ENCODE measurements at regions not wholly inside any gene's neighbourhood (a gene's known extent, or its start where the extent isn't known, plus 50 kb on each side); places are given as distances from the start of the nearest gene placed in this dataset.

GRCh38 chr7:117941138-117941810 lies 68.0 kb upstream of the CTTNBP2 start:
- Histone ChIP-seq H3K9me3 (no peaks in the 10 kb centered on the region), H3K27me3 (no peaks in the 10 kb centered on the region), H3K27ac (no peak overlapping the region), H3K4me3 (no peak overlapping the region), H3K36me3 (no peaks in the 10 kb centered on the region), H3K4me1 (peaks cover 9 to 12% (median 10%) of the 10 kb centered on the region in 3 donors)
- intact Hi-C loops (cut with DNase I) = no loop called here
- 82% methylated on average over 4 of the region's 4 CpGs for WGBS, 2 donors
- no peak for DNase-seq
- TF ChIP-seq CTCF (IDR thresholded peaks at IDR 0.05) = no peak
- no peak for ATAC-seq
- no peak for FAIRE-seq

GRCh38 chr7:117942780-117943179 lies 69.5 kb upstream of the CTTNBP2 start:
- ATAC-seq = no peak
- Histone ChIP-seq H3K4me3 (no peak overlapping the region), H3K9me3 (no peaks in the 10 kb centered on the region), H3K27me3 (no peaks in the 10 kb centered on the region), H3K4me1 (peaks cover 5 to 9% (median 8%) of the 10 kb centered on the region in 3 donors), H3K36me3 (no peaks in the 10 kb centered on the region), H3K27ac (no peak overlapping the region)
- intact Hi-C loops (cut with DNase I) = no loop called here
- WGBS, 2 donors = 91 to 93% methylated on average over 1 of the region's 1 CpG
- no peak for TF ChIP-seq CTCF (IDR thresholded peaks at IDR 0.05)
- no peak for DNase-seq
- no peak for FAIRE-seq

GRCh38 chr7:117944886-117945285 lies 71.6 kb upstream of the CTTNBP2 start:
- H3K4me3 ChIP-seq = no peak overlapping the region
- ATAC-seq (no peak), FAIRE-seq (no peak), DNase-seq (no peak)
- H3K4me1 ChIP-seq = no peaks in the 10 kb centered on the region
- no peaks in the 10 kb centered on the region for H3K36me3 ChIP-seq
- H3K27me3 ChIP-seq = no peaks in the 10 kb centered on the region
- H3K27ac ChIP-seq = no peak overlapping the region
- no peak for TF ChIP-seq CTCF (IDR thresholded peaks at IDR 0.05)
- intact Hi-C loops (cut with DNase I) = no loop called here
- H3K9me3 ChIP-seq = no peaks in the 10 kb centered on the region
- 63 to 74% methylated on average over 1 of the region's 1 CpG for WGBS, 2 donors

- WGBS, 2 donors = 53 to 68% methylated on average over 2 of the region's 2 CpGs
- no peaks in the 10 kb centered on the region for H3K9me3 ChIP-seq
- ATAC-seq (no peak), FAIRE-seq (no peak), DNase-seq (no peak)
- no peaks in the 10 kb centered on the region for H3K4me1 ChIP-seq
- no peak for TF ChIP-seq CTCF (IDR thresholded peaks at IDR 0.05)
- H3K27me3 ChIP-seq = no peaks in the 10 kb centered on the region
- H3K36me3 ChIP-seq = no peaks in the 10 kb centered on the region
- intact Hi-C loops (cut with DNase I) = no loop called here
- H3K27ac ChIP-seq = no peak overlapping the region
- H3K4me3 ChIP-seq = no peak overlapping the region
Measured at GRCh38 chr7:117946151-117946633, 73.0 kb upstream of the CTTNBP2 start.

GRCh38 chr7:117949232-117949631 lies 76.0 kb upstream of the CTTNBP2 start:
- Histone ChIP-seq H3K27ac (no peak overlapping the region), H3K4me3 (no peak overlapping the region), H3K9me3 (no peaks in the 10 kb centered on the region), H3K4me1 (no peaks in the 10 kb centered on the region), H3K27me3 (no peaks in the 10 kb centered on the region), H3K36me3 (no peaks in the 10 kb centered on the region)
- FAIRE-seq (no peak), ATAC-seq (no peak), DNase-seq (no peak)
- intact Hi-C loops (cut with DNase I) = no loop called here
- TF ChIP-seq CTCF (IDR thresholded peaks at IDR 0.05) = no peak
- WGBS, 2 donors = 22 to 33% methylated on average over 1 of the region's 1 CpG
